AG09319 (cell line): ENCODE measurements at regions not wholly inside any gene's neighbourhood (a gene's known extent, or its start where the extent isn't known, plus 50 kb on each side); places are given as distances from the start of the nearest gene placed in this dataset.
"Not testable (repeated sequence)": the region's sequence is repeated elsewhere in the genome, so short reads cannot be mapped to it uniquely, and the experiment has no call there.

ENCODE experiments used
- DNase-seq: peaks from one replicate; pipeline ENCODE4 v3.0.0-alpha.2; 2010; ENCODE audit warnings: low read depth; ENCODE audit errors: extremely low read depth
- CTCF ChIP-seq: IDR thresholded peaks from 2 replicates; pipeline ENCODE4 v1.5.1; 2011; ENCODE audit warnings: low read depth, mild to moderate bottlenecking, inconsistent platforms, low read length, moderate library complexity

GRCh38 chr13:71304861-71305260 lies 562.1 kb downstream of the DACH1 start:
- no peak for TF ChIP-seq CTCF
- no peak for DNase-seq

GRCh38 chr13:71303144-71303543 lies 563.9 kb downstream of the DACH1 start:
- DNase-seq, result no peak
- TF ChIP-seq CTCF, result 0 out of 2 replicates have a peak, but pooled peaks have one; percentile 0

- DNase-seq, result no peak
- no peak for TF ChIP-seq CTCF
Observed at GRCh38 chr13:71300602-71301001, 566.4 kb downstream of the DACH1 start.

- no peak for DNase-seq
- TF ChIP-seq CTCF, result no peak
Observed at GRCh38 chr13:71291842-71292146, 575.2 kb downstream of the DACH1 start.

- TF ChIP-seq CTCF, result no peak
- peak; percentile 8 for DNase-seq
Observed at GRCh38 chr13:71290963-71291841, 575.8 kb downstream of the DACH1 start.

GRCh38 chr13:71289980-71290379 lies 577.0 kb downstream of the DACH1 start:
- not testable (repeated sequence) for DNase-seq

- no peak for DNase-seq
- TF ChIP-seq CTCF, result peak; percentile 6; the same call in 1 of the 2 replicates
Observed at GRCh38 chr13:71285700-71286099, 581.3 kb downstream of the DACH1 start.

GRCh38 chr13:71278512-71278911 lies 588.5 kb downstream of the DACH1 start:
- no peak for DNase-seq
- no peak for TF ChIP-seq CTCF
